ENCODE measurements at regions not wholly inside any gene's neighbourhood (a gene's known extent, or its start where the extent isn't known, plus 50 kb on each side); places are given as distances from the start of the nearest gene placed in this dataset.

DNA sequence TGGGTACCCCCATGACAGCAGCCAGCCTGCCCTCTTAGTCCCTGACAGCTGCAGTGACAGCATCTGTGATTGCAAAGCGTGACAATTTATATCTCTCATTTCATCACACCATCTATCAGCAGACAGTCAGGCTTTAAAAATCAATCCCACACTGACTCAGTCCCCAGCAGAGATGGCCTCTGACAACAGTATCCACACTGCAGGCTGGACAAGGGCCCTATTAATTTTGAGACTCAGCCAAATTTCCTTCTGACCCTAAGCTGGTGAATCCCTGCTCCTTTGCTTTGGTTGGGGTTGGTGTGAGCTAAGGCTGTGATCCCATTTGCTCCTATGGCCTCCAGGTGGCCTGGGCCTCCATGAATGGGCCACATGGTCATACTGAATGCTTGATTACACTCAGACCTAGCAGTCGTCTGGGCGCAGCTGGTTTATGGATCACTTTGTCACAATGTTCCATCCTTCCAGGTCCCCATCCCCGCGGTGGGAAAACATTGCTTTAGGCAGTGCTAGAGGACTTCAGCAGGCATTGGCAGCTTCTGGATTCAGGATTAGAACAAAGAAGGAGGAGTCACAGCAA is 68.2 kb upstream of the B3GAT1 start (continued):
- TF ChIP-seq, protein P1, sequence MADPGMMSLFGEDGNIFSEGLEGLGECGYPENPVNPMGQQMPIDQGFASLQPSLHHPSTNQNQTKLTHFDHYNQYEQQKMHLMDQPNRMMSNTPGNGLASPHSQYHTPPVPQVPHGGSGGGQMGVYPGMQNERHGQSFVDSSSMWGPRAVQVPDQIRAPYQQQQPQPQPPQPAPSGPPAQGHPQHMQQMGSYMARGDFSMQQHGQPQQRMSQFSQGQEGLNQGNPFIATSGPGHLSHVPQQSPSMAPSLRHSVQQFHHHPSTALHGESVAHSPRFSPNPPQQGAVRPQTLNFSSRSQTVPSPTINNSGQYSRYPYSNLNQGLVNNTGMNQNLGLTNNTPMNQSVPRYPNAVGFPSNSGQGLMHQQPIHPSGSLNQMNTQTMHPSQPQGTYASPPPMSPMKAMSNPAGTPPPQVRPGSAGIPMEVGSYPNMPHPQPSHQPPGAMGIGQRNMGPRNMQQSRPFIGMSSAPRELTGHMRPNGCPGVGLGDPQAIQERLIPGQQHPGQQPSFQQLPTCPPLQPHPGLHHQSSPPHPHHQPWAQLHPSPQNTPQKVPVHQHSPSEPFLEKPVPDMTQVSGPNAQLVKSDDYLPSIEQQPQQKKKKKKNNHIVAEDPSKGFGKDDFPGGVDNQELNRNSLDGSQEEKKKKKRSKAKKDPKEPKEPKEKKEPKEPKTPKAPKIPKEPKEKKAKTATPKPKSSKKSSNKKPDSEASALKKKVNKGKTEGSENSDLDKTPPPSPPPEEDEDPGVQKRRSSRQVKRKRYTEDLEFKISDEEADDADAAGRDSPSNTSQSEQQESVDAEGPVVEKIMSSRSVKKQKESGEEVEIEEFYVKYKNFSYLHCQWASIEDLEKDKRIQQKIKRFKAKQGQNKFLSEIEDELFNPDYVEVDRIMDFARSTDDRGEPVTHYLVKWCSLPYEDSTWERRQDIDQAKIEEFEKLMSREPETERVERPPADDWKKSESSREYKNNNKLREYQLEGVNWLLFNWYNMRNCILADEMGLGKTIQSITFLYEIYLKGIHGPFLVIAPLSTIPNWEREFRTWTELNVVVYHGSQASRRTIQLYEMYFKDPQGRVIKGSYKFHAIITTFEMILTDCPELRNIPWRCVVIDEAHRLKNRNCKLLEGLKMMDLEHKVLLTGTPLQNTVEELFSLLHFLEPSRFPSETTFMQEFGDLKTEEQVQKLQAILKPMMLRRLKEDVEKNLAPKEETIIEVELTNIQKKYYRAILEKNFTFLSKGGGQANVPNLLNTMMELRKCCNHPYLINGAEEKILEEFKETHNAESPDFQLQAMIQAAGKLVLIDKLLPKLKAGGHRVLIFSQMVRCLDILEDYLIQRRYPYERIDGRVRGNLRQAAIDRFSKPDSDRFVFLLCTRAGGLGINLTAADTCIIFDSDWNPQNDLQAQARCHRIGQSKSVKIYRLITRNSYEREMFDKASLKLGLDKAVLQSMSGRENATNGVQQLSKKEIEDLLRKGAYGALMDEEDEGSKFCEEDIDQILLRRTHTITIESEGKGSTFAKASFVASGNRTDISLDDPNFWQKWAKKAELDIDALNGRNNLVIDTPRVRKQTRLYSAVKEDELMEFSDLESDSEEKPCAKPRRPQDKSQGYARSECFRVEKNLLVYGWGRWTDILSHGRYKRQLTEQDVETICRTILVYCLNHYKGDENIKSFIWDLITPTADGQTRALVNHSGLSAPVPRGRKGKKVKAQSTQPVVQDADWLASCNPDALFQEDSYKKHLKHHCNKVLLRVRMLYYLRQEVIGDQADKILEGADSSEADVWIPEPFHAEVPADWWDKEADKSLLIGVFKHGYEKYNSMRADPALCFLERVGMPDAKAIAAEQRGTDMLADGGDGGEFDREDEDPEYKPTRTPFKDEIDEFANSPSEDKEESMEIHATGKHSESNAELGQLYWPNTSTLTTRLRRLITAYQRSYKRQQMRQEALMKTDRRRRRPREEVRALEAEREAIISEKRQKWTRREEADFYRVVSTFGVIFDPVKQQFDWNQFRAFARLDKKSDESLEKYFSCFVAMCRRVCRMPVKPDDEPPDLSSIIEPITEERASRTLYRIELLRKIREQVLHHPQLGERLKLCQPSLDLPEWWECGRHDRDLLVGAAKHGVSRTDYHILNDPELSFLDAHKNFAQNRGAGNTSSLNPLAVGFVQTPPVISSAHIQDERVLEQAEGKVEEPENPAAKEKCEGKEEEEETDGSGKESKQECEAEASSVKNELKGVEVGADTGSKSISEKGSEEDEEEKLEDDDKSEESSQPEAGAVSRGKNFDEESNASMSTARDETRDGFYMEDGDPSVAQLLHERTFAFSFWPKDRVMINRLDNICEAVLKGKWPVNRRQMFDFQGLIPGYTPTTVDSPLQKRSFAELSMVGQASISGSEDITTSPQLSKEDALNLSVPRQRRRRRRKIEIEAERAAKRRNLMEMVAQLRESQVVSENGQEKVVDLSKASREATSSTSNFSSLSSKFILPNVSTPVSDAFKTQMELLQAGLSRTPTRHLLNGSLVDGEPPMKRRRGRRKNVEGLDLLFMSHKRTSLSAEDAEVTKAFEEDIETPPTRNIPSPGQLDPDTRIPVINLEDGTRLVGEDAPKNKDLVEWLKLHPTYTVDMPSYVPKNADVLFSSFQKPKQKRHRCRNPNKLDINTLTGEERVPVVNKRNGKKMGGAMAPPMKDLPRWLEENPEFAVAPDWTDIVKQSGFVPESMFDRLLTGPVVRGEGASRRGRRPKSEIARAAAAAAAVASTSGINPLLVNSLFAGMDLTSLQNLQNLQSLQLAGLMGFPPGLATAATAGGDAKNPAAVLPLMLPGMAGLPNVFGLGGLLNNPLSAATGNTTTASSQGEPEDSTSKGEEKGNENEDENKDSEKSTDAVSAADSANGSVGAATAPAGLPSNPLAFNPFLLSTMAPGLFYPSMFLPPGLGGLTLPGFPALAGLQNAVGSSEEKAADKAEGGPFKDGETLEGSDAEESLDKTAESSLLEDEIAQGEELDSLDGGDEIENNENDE (IDR thresholded peaks at IDR 0.05; ENCODE audit: insufficient replicate concordance, low read length), result no peak
- TF ChIP-seq CBX5 (IDR thresholded peaks at IDR 0.05; ENCODE audit: low read depth, low read length) (no peak), MAFK (IDR thresholded peaks at IDR 0.05; ENCODE audit: low read depth, low read length) (no peak), CHD2 (IDR thresholded peaks at IDR 0.05; ENCODE audit: low read length) (no peak), RXRA (IDR thresholded peaks at IDR 0.05; ENCODE audit: insufficient read depth, low read depth, low read length) (no peak), TEAD4 (IDR thresholded peaks at IDR 0.05; ENCODE audit: low read depth, low read length) (no peak), JUND (IDR thresholded peaks at IDR 0.05; ENCODE audit: low read length) (no peak), BACH1 (IDR thresholded peaks at IDR 0.05; ENCODE audit: low read length) (no peak), SP2 (IDR thresholded peaks at IDR 0.05; ENCODE audit: low read length) (no peak), KDM1A (IDR thresholded peaks at IDR 0.05; ENCODE audit: borderline replicate concordance, low read length) (no peak), SIN3A (conservative IDR thresholded peaks at IDR 0.05 in 1 of 2, IDR thresholded peaks at IDR 0.05 in 1 of 2; ENCODE audit: low read depth in 1 of 2, low read length in 2 of 2) (no peak)
- TF ChIP-seq, protein P2, sequence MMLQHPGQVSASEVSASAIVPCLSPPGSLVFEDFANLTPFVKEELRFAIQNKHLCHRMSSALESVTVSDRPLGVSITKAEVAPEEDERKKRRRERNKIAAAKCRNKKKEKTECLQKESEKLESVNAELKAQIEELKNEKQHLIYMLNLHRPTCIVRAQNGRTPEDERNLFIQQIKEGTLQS (IDR thresholded peaks at IDR 0.05; ENCODE audit: insufficient read depth, low read depth, low read length), result no peak
